ENCODE measurements at regions not wholly inside any gene's neighbourhood (a gene's known extent, or its start where the extent isn't known, plus 50 kb on each side); places are given as distances from the start of the nearest gene placed in this dataset.

DNA sequence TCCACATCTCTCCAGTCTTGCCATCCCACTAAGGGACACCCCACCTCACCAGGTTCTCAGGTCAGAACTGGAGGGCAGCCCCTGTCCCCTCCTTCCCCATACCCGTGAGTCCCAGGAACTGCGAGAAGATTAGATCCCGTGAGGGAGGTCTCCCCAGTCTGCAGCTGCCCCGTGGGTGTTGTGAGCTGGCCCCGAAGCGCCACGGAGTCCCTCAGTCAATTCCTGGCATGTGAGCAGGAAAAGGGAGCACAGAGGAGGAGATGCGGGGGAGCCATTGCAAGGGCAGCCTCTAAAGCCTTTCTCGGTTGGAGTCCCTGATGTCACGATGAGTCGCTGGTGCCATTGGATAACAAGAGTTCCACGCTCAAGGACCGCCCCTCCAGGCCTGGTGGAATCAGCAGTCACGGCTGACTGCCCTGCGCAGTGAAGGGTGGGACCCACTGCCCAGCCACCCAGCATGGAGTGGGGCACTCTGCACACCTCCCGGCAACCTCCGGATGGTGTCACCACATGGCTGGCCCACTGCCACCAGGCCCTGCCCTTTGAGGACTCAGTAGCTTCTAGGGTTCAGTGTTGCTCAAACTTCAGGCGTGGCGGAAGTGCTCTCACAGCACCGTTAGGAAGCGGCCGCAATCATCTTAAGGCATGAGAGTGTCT is 434.9 kb upstream of the MYT1L start:
- H3K4me3 ChIP-seq (ENCODE audit: low read depth in 2 of 2, low read length in 1 of 2), result no peak overlapping the region
- TF ChIP-seq MXI1 (IDR thresholded peaks at IDR 0.05; ENCODE audit: low read depth, low read length) (no peak), JUND (IDR thresholded peaks at IDR 0.05) (no peak), ZBTB33 (IDR thresholded peaks at IDR 0.05; ENCODE audit: borderline replicate concordance, low read depth) (no peak), EZH2phosphoT487 (IDR thresholded peaks at IDR 0.05; ENCODE audit: borderline replicate concordance, low read depth) (no peak), TCF12 (IDR thresholded peaks at IDR 0.05) (no peak), CHD2 (IDR thresholded peaks at IDR 0.05; ENCODE audit: low read length, partially characterized antibody) (no peak), TEAD4 (IDR thresholded peaks at IDR 0.05; ENCODE audit: borderline replicate concordance, insufficient read depth) (no peak), RFX5 (IDR thresholded peaks at IDR 0.05; ENCODE audit: low read length) (no peak), SMC3 (IDR thresholded peaks at IDR 0.05; ENCODE audit: low read depth, low read length) (no peak), TAF1 (IDR thresholded peaks at IDR 0.05; ENCODE audit: borderline replicate concordance, low read depth, low read length) (no peak), RAD21 (IDR thresholded peaks at IDR 0.05; ENCODE audit: low read length) (no peak), NRF1 (IDR thresholded peaks at IDR 0.05; ENCODE audit: low read depth, low read length) (no peak), IRF3 (IDR thresholded peaks at IDR 0.05; ENCODE audit: low read depth, low read length) (no peak), NFIC (IDR thresholded peaks at IDR 0.05; ENCODE audit: borderline replicate concordance) (no peak), YY1 (IDR thresholded peaks at IDR 0.05; ENCODE audit: low read depth) (no peak), FOSL2 (IDR thresholded peaks at IDR 0.05; ENCODE audit: borderline replicate concordance, low read depth) (no peak)
- TF ChIP-seq, protein P1, sequence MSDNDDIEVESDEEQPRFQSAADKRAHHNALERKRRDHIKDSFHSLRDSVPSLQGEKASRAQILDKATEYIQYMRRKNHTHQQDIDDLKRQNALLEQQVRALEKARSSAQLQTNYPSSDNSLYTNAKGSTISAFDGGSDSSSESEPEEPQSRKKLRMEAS (IDR thresholded peaks at IDR 0.05; ENCODE audit: low read depth), result no peak
- TF ChIP-seq, protein P2, sequence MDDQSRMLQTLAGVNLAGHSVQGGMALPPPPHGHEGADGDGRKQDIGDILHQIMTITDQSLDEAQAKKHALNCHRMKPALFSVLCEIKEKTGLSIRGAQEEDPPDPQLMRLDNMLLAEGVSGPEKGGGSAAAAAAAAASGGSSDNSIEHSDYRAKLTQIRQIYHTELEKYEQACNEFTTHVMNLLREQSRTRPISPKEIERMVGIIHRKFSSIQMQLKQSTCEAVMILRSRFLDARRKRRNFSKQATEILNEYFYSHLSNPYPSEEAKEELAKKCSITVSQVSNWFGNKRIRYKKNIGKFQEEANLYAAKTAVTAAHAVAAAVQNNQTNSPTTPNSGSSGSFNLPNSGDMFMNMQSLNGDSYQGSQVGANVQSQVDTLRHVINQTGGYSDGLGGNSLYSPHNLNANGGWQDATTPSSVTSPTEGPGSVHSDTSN (IDR thresholded peaks at IDR 0.05), result no peak
- no peak overlapping the region for H2AFZ ChIP-seq (ENCODE audit: low read depth)
- no peak overlapping the region for H3K27ac ChIP-seq (ENCODE audit: low read depth in 2 of 2, low read length in 1 of 2)
- H3K27me3 ChIP-seq (ENCODE audit: insufficient read depth), result no peaks in the 10 kb centered on the region
- H4K20me1 ChIP-seq (ENCODE audit: insufficient read depth), result no peaks in the 10 kb centered on the region
- 63% methylated on average over 17 of the region's 22 CpGs for WGBS (ENCODE audit: low lambda C conversion rate)
- H3K9ac ChIP-seq, result no peak overlapping the region
- no peaks in the 10 kb centered on the region for H3K36me3 ChIP-seq (replicated peaks in 1 of 2; ENCODE audit: control insufficient read depth in 1 of 2, insufficient read depth in 2 of 2, low read length in 1 of 2)
- no peaks in the 10 kb centered on the region for H3K9me3 ChIP-seq
- H3K9me2 ChIP-seq, result no peaks in the 10 kb centered on the region
- H3K4me1 ChIP-seq (ENCODE audit: control insufficient read depth in 1 of 2, insufficient read depth in 2 of 2, low read depth in 1 of 2, low read length in 1 of 2), result peaks cover 0 to 27% of the 10 kb centered on the region in 2 experiments; a peak in 1 of 4 replicates
- no peak for DNase-seq
- ChIA-PET CTCF (no interaction called here), POLR2A (no interaction called here)
- H3K79me2 ChIP-seq (ENCODE audit: insufficient read depth), result no peaks in the 10 kb centered on the region
- H3K4me2 ChIP-seq, result no peak overlapping the region
- H3F3A ChIP-seq (replicated peaks; ENCODE audit: insufficient read depth), result no peaks in the 10 kb centered on the region
